NCI-H446 treated with DMSO at 0.1 percent for 48 hours (cell line): ENCODE measurements at regions not wholly inside any gene's neighbourhood (a gene's known extent, or its start where the extent isn't known, plus 50 kb on each side); places are given as distances from the start of the nearest gene placed in this dataset.
"Not testable (repeated sequence)": the region's sequence is repeated elsewhere in the genome, so short reads cannot be mapped to it uniquely, and the experiment has no call there.

Experiments used
- DNase-seq: peaks from one replicate; lab custom pipeline; 2025; lab: John Stamatoyannopoulos, UW

GRCh38 chr2:17362956-17363355 lies 155.3 kb downstream of the RAD51AP2 start:
- DNase-seq: no peak

- DNase-seq: no peak
These were observed 162.5 kb downstream of the RAD51AP2 start for GRCh38 chr2:17355608-17356329.

- no peak for DNase-seq
These were observed 165.0 kb downstream of the RAD51AP2 start for GRCh38 chr2:17353263-17353662.

- not testable (repeated sequence) for DNase-seq
These were observed 175.5 kb downstream of the RAD51AP2 start for GRCh38 chr2:17342692-17343091.

GRCh38 chr2:17337507-17337906 lies 180.7 kb downstream of the RAD51AP2 start:
- no peak for DNase-seq

GRCh38 chr2:17336458-17336857 lies 181.8 kb downstream of the RAD51AP2 start:
- no peak for DNase-seq

GRCh38 chr2:17334300-17334699 lies 183.9 kb downstream of the RAD51AP2 start:
- peak; percentile 55 for DNase-seq

GRCh38 chr2:17331636-17332035 lies 186.6 kb downstream of the RAD51AP2 start:
- no peak for DNase-seq

GRCh38 chr2:17328161-17328560 lies 190.1 kb downstream of the RAD51AP2 start:
- peak; percentile 37 for DNase-seq

GRCh38 chr2:17327649-17328048 lies 190.6 kb downstream of the RAD51AP2 start:
- DNase-seq: no peak

- peak; percentile 73 for DNase-seq
These were observed 191.5 kb downstream of the RAD51AP2 start for GRCh38 chr2:17326717-17327116.

GRCh38 chr2:17323697-17324096 lies 194.5 kb downstream of the RAD51AP2 start:
- no peak for DNase-seq

- no peak for DNase-seq
These were observed 195.8 kb downstream of the RAD51AP2 start for GRCh38 chr2:17322461-17322860.

GRCh38 chr2:17319090-17319489 lies 199.2 kb downstream of the RAD51AP2 start:
- DNase-seq: no peak

- no peak for DNase-seq
These were observed 200.2 kb downstream of the RAD51AP2 start for GRCh38 chr2:17318013-17318412.

GRCh38 chr2:17317439-17317976 lies 200.7 kb downstream of the RAD51AP2 start:
- peak; percentile 31 for DNase-seq

GRCh38 chr2:17313261-17313660 lies 205.0 kb downstream of the RAD51AP2 start:
- no peak for DNase-seq

- DNase-seq: no peak
These were observed 206.3 kb downstream of the RAD51AP2 start for GRCh38 chr2:17311771-17312511.

- DNase-seq: no peak
These were observed 207.1 kb downstream of the RAD51AP2 start for GRCh38 chr2:17311106-17311619.

GRCh38 chr2:17309741-17310339 lies 208.4 kb downstream of the RAD51AP2 start:
- peak; percentile 36 for DNase-seq

GRCh38 chr2:17309181-17309580 lies 209.1 kb downstream of the RAD51AP2 start:
- DNase-seq: no peak

- DNase-seq: no peak
These were observed 211.5 kb downstream of the RAD51AP2 start for GRCh38 chr2:17306706-17307105.

GRCh38 chr2:17306219-17306618 lies 212.0 kb downstream of the RAD51AP2 start:
- DNase-seq: no peak
